Stimulated activated naive CD8-positive, alpha-beta T cell treated with anti-CD3 and anti-CD28 coated beads, Interleukin-15, amount 100 ng/mL, for 72 hours (primary cell): ENCODE measurements at regions not wholly inside any gene's neighbourhood (a gene's known extent, or its start where the extent isn't known, plus 50 kb on each side); places are given as distances from the start of the nearest gene placed in this dataset.

ENCODE experiments used
- ATAC-seq: fragments of 150-1000 bp; cut with Tn5 transposase; 2 replicates; pipeline ENCODE4 v1.10.0; 2021; ENCODE audit warnings: mild to moderate bottlenecking, moderate library complexity
- DNase-seq, 2 donors: peaks; one replicate each; pipeline ENCODE4 v3.0.0; 2021 to 2022
- H3K27ac Mint-ChIP-seq, 2 donors: one replicate each; pipeline ENCODE4 v1.8.0; 2022; ENCODE audit warnings: mild to moderate bottlenecking in 2 of 2, mixed read lengths in 2 of 2, moderate library complexity in 2 of 2
- H3K27me3 Mint-ChIP-seq: one replicate; pipeline ENCODE4 v1.8.0; 2022; ENCODE audit warnings: mixed read lengths
- H3K4me1 Mint-ChIP-seq: one replicate; pipeline ENCODE4 v1.8.0; 2022; ENCODE audit warnings: mild to moderate bottlenecking, mixed read lengths
- H3K4me3 Mint-ChIP-seq, 2 donors: one replicate each; pipeline ENCODE4 v1.8.0; 2022; ENCODE audit warnings: mild to moderate bottlenecking in 2 of 2, mixed read lengths in 2 of 2, moderate library complexity in 1 of 2
- H3K9me3 Mint-ChIP-seq, 2 donors: one replicate each; pipeline ENCODE4 v1.8.0; 2022; ENCODE audit warnings: mixed read lengths in 2 of 2

- Mint-ChIP-seq H3K4me3 (no peak overlapping the region), H3K4me1 (peaks cover 13% of the 10 kb centered on the region), H3K9me3 (peaks cover 0 to 5% of the 10 kb centered on the region in 2 donors), H3K27me3 (no peaks in the 10 kb centered on the region), H3K27ac (no peak overlapping the region)
- ATAC-seq, result no peak
- no peak for DNase-seq
Measured at GRCh38 chr6:159118924-159119323, 50.3 kb upstream of the FNDC1 start.

GRCh38 chr6:159117563-159117962, 51.6 kb upstream of the FNDC1 start:
- no peak for ATAC-seq
- H3K4me1 Mint-ChIP-seq, result peaks cover 5% of the 10 kb centered on the region
- no peak overlapping the region for H3K4me3 Mint-ChIP-seq
- DNase-seq, result no peak
- H3K27me3 Mint-ChIP-seq, result no peaks in the 10 kb centered on the region
- H3K27ac Mint-ChIP-seq, result no peak overlapping the region
- peaks cover 0 to 5% of the 10 kb centered on the region in 2 donors for H3K9me3 Mint-ChIP-seq

GRCh38 chr6:159117046-159117445, 52.2 kb upstream of the FNDC1 start:
- Mint-ChIP-seq H3K27me3 (no peaks in the 10 kb centered on the region), H3K27ac (no peak overlapping the region), H3K9me3 (peaks cover 0 to 5% of the 10 kb centered on the region in 2 donors), H3K4me1 (peaks cover 5% of the 10 kb centered on the region), H3K4me3 (no peak overlapping the region)
- no peak for DNase-seq
- no peak for ATAC-seq

GRCh38 chr6:159116343-159116742, 52.9 kb upstream of the FNDC1 start:
- H3K27ac Mint-ChIP-seq, result no peak overlapping the region
- H3K9me3 Mint-ChIP-seq, result peaks cover 0 to 5% of the 10 kb centered on the region in 2 donors
- no peak for DNase-seq
- H3K27me3 Mint-ChIP-seq, result no peaks in the 10 kb centered on the region
- H3K4me3 Mint-ChIP-seq, result no peak overlapping the region
- peaks cover 5% of the 10 kb centered on the region for H3K4me1 Mint-ChIP-seq
- ATAC-seq, result no peak

- peaks cover 17% of the 10 kb centered on the region for H3K4me1 Mint-ChIP-seq
- no peak overlapping the region for H3K4me3 Mint-ChIP-seq
- no peak overlapping the region for H3K27ac Mint-ChIP-seq
- H3K9me3 Mint-ChIP-seq, result peaks cover 0 to 3% of the 10 kb centered on the region in 2 donors
- ATAC-seq (no peak), DNase-seq (no peak)
- no peaks in the 10 kb centered on the region for H3K27me3 Mint-ChIP-seq
Measured at GRCh38 chr6:159114569-159114968, 54.6 kb upstream of the FNDC1 start.

- H3K4me1 Mint-ChIP-seq, result peaks cover 29% of the 10 kb centered on the region
- no peak overlapping the region for H3K4me3 Mint-ChIP-seq
- H3K27ac Mint-ChIP-seq, result no peak overlapping the region
- H3K9me3 Mint-ChIP-seq, result no peaks in the 10 kb centered on the region
- DNase-seq (no peak), ATAC-seq (no peak)
- H3K27me3 Mint-ChIP-seq, result no peaks in the 10 kb centered on the region
Measured at GRCh38 chr6:159113223-159113622, 56.0 kb upstream of the FNDC1 start.

- Mint-ChIP-seq H3K27ac (no peak overlapping the region), H3K4me1 (peaks cover 34% of the 10 kb centered on the region), H3K4me3 (no peak overlapping the region), H3K9me3 (no peaks in the 10 kb centered on the region), H3K27me3 (no peaks in the 10 kb centered on the region)
- DNase-seq (no peak), ATAC-seq (no peak)
Measured at GRCh38 chr6:159112714-159113113, 56.5 kb upstream of the FNDC1 start.

GRCh38 chr6:159110748-159111147, 58.5 kb upstream of the FNDC1 start:
- DNase-seq, result no peak
- peaks cover 50% of the 10 kb centered on the region for H3K4me1 Mint-ChIP-seq
- H3K27ac Mint-ChIP-seq, result peak overlapping the region in 1 of 2 donors; percentile 7

GRCh38 chr6:159110013-159110412, 59.2 kb upstream of the FNDC1 start:
- no peaks in the 10 kb centered on the region for H3K9me3 Mint-ChIP-seq
- H3K27ac Mint-ChIP-seq, result peak overlapping the region in 1 of 2 donors; percentile 37
- H3K4me3 Mint-ChIP-seq, result no peak overlapping the region
- H3K4me1 Mint-ChIP-seq, result peaks cover 56% of the 10 kb centered on the region
- peak in 1 of 2 donors; percentile 44 for DNase-seq
- no peak for ATAC-seq
- H3K27me3 Mint-ChIP-seq, result no peaks in the 10 kb centered on the region

More at GRCh38 chr6:159110748-159111147, 58.5 kb upstream of the FNDC1 start:
- Mint-ChIP-seq H3K9me3 (no peaks in the 10 kb centered on the region), H3K4me3 (no peak overlapping the region), H3K27me3 (no peaks in the 10 kb centered on the region)
- ATAC-seq, result no peak

GRCh38 chr6:159109391-159109790, 59.8 kb upstream of the FNDC1 start:
- no peak overlapping the region for H3K27ac Mint-ChIP-seq
- no peaks in the 10 kb centered on the region for H3K27me3 Mint-ChIP-seq
- peaks cover 62% of the 10 kb centered on the region for H3K4me1 Mint-ChIP-seq
- no peak overlapping the region for H3K4me3 Mint-ChIP-seq
- no peaks in the 10 kb centered on the region for H3K9me3 Mint-ChIP-seq
- ATAC-seq (no peak), DNase-seq (no peak)

- peaks cover 71% of the 10 kb centered on the region for H3K4me1 Mint-ChIP-seq
- peak overlapping the region; percentile 72 to 83 for H3K4me3 Mint-ChIP-seq
- H3K9me3 Mint-ChIP-seq, result no peaks in the 10 kb centered on the region
- H3K27ac Mint-ChIP-seq, result peak overlapping the region in 1 of 2 donors; percentile 44
- ATAC-seq (no peak), DNase-seq (no peak)
- no peaks in the 10 kb centered on the region for H3K27me3 Mint-ChIP-seq
Measured at GRCh38 chr6:159108426-159108985, 60.7 kb upstream of the FNDC1 start.

GRCh38 chr6:159107451-159108260, 61.5 kb upstream of the FNDC1 start:
- H3K27ac Mint-ChIP-seq, result peak overlapping the region; percentile 44 to 86
- no peaks in the 10 kb centered on the region for H3K27me3 Mint-ChIP-seq

GRCh38 chr6:159106627-159107241, 61.9 kb upstream of the TAGAP start:
- Mint-ChIP-seq H3K27ac (peak overlapping the region; percentile 94 to 97), H3K9me3 (no peaks in the 10 kb centered on the region)

More at GRCh38 chr6:159107451-159108260, 61.5 kb upstream of the FNDC1 start:
- peak; percentile 67 for ATAC-seq
- DNase-seq, result peak; percentile 68 to 70
- Mint-ChIP-seq H3K4me3 (peak overlapping the region; percentile 72 to 83), H3K9me3 (no peaks in the 10 kb centered on the region), H3K4me1 (peaks cover 79% of the 10 kb centered on the region)

GRCh38 chr6:159105716-159106115, 60.9 kb upstream of the TAGAP start:
- Mint-ChIP-seq H3K27me3 (no peaks in the 10 kb centered on the region), H3K4me1 (peaks cover 95% of the 10 kb centered on the region), H3K4me3 (no peak overlapping the region), H3K9me3 (no peaks in the 10 kb centered on the region), H3K27ac (no peak overlapping the region)
- ATAC-seq (no peak), DNase-seq (no peak)

More at GRCh38 chr6:159106627-159107241, 61.9 kb upstream of the TAGAP start:
- peaks cover 89% of the 10 kb centered on the region for H3K4me1 Mint-ChIP-seq
- peak; percentile 92 to 95 for DNase-seq
- H3K4me3 Mint-ChIP-seq, result peak overlapping the region; percentile 72 to 83
- peak; percentile 82 for ATAC-seq
- no peaks in the 10 kb centered on the region for H3K27me3 Mint-ChIP-seq

GRCh38 chr6:159104931-159105330, 60.1 kb upstream of the TAGAP start:
- H3K27me3 Mint-ChIP-seq, result no peaks in the 10 kb centered on the region
- H3K9me3 Mint-ChIP-seq, result no peaks in the 10 kb centered on the region
- peak in 1 of 2 donors; percentile 49 for DNase-seq
- ATAC-seq, result peak; percentile 29
- peak overlapping the region; percentile 81 to 85 for H3K4me3 Mint-ChIP-seq
- H3K27ac Mint-ChIP-seq, result peak overlapping the region; percentile 95 to 98
- H3K4me1 Mint-ChIP-seq, result peaks cover 95% of the 10 kb centered on the region
